D721Med (cell line): ENCODE measurements at regions not wholly inside any gene's neighbourhood (a gene's known extent, or its start where the extent isn't known, plus 50 kb on each side); places are given as distances from the start of the nearest gene placed in this dataset.

ENCODE experiments used
- DNase-seq: peaks from one replicate; pipeline ENCODE4 v3.0.0; 2011; ENCODE audit warnings: low spot score; ENCODE audit not compliant: insufficient read length
- FAIRE-seq: peaks from 2 replicates; lab custom pipeline; 2011; peaks lifted over from hg19 to GRCh38; lab: Jason Lieb, UNC
- TF ChIP-seq, protein P1 (sequence below): IDR thresholded peaks from 2 replicates; pipeline ENCODE4 v1.5.1; 2012; ENCODE audit warnings: mild to moderate bottlenecking, control low read depth; ENCODE audit not compliant: insufficient read depth; ENCODE audit errors: missing control alignments

DNA sequence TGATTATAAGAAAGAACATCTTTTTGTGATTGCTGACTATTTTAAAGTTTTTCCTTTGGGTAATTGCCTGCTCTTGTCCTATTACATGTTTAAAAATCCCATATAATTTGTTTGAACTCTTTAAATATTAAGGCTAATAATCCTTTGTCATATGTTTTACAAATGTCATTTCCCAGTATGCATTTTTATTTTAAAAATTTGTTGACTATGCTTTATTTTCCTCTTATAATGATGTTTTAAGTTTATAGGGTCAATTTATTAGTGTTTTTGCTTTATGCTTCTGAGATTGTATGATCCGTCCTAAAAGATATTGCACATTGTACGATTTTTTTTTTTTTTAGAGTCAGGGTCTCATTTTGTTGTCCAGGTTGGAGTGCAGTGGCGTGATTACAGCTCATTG is 297.2 kb downstream of the RNF144B start:
- TF ChIP-seq, protein P1, sequence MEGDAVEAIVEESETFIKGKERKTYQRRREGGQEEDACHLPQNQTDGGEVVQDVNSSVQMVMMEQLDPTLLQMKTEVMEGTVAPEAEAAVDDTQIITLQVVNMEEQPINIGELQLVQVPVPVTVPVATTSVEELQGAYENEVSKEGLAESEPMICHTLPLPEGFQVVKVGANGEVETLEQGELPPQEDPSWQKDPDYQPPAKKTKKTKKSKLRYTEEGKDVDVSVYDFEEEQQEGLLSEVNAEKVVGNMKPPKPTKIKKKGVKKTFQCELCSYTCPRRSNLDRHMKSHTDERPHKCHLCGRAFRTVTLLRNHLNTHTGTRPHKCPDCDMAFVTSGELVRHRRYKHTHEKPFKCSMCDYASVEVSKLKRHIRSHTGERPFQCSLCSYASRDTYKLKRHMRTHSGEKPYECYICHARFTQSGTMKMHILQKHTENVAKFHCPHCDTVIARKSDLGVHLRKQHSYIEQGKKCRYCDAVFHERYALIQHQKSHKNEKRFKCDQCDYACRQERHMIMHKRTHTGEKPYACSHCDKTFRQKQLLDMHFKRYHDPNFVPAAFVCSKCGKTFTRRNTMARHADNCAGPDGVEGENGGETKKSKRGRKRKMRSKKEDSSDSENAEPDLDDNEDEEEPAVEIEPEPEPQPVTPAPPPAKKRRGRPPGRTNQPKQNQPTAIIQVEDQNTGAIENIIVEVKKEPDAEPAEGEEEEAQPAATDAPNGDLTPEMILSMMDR, result no peak
- no peak for FAIRE-seq
- DNase-seq, result no peak

DNA sequence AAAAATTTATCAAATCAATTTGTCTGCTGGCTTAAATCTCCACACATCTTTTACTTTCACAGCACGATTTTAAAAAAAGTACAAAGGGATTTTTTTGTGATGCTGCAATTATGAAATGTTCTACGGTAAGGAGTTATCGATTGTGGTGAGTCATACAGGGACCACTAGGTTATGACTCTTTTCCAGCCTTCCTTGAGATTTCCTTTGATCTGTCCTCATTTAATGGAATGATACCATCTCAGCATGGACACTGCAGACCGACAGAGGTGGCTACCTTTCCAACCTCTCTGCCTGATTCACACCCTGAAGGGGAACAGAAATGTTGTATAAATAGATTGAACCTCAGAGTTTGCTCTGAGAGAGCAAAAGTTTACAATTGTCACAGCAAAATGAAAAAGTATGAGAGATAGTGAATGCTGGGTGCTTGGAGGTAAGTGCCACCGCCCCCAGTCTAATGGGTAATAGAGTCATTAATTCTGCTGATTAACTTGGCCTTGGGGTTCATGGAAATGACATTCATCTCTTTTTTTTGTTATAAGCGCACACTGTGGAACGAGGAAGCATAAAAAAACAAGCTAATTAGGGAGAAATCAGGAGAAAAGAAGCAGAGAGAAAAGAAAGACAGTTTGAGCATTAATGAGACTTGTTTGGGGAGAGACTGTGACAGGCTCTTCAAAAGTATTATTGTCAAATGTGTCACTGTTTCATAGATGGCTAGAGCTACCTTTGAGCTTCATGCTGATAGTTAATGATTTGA is 306.0 kb downstream of the RNF144B start:
- DNase-seq, result no peak
- TF ChIP-seq, protein P1, result no peak
- FAIRE-seq, result no peak

DNA sequence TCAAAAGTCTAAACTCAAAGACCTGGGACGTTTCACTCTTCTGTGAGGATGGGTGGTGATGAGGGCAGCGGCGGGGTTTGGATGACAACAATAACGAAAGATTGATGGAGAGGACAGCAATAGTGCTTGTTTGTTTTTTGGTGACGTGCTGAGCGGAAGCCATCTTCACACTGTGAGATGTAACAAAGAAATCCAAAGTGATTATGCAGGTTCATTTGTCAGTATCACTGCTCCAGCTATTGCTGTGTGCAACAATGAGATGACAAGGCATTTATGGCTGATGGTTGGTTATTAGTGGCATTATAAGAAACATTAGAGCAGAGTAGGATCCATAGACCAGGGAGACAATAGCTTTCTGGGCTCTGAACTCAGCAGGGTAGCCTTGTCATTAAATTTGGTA is 306.7 kb downstream of the RNF144B start:
- FAIRE-seq (no peak), DNase-seq (no peak)
- TF ChIP-seq, protein P1, result no peak

DNA sequence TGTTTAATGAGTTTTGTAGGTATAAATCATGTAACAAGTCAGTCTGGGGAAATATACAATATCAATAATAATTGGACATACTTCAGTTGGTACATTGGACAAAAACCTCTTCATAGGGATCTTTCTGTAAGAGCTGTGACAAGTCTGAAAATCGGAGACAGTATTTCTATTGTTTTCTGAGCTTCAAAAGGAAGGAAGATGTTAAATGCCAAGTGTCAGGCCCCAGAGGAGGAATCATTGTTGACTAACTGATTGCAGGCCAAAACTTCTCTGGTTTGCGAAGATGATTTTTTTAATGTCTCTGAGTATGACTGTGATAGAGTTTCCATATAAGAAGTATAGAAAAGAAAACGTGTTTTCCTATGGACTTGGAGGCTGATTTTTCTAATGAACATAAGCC is 316.4 kb downstream of the RNF144B start:
- no peak for DNase-seq
- no peak for FAIRE-seq
- TF ChIP-seq, protein P1, result no peak

DNA sequence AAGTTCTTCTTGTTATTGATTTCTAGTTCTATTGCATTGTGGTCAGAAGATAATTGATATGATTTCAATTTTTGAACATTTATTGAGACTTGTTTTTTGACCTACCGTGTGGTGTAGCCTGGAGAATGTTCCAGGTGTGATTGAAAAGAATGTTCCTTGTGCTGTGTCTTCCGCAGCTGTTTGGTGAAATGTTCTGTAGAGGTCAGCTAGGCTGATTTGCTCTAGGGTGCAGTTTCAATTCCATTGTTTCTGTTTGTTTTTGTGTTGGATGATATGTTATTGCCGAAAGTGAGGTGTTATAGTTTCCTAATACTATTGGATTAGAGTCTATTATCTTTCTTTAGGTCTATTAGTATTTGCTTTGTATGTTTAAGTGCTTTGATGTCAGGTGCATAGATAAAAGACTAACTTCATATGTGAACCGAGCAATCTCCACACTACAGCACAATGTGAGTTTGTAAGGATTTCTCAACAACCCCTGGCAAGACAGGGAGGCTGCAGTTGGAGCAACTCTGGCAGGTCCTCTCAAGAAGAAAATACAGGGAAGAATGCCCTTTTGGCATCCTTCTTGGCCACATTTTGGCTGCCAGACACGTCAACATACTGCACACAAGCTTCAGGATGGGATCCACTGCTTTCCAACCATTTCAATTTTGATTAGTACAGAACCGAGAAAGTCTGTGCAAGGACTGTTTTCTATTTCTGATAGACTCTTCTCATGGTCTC is 320.7 kb downstream of the RNF144B start:
- no peak for DNase-seq
- TF ChIP-seq, protein P1, result no peak
- FAIRE-seq, result no peak

DNA sequence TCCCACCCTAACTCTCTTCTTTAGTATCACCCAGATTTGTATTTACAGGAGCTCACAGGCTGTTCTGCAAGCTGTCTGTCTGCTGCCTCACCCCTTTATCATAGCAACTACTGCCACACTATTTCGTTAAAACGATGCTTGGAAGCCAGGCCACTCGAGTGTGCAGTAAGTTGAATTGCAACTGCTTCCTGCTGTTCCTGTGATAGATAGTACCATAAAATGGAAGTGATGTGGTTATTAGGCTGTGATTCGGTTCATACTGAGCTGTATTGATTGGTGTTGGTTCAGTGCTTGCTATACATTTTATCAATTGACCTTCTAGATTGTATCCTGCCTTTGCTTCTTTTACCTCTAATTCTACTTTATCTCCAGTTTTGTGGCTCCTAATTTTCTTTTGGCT is 325.4 kb downstream of the RNF144B start:
- FAIRE-seq (no peak), DNase-seq (no peak)

More for the DNA sequence above, 325.4 kb downstream of the RNF144B start:
- TF ChIP-seq, protein P1, result no peak
